ENCODE measurements at regions not wholly inside any gene's neighbourhood (a gene's known extent, or its start where the extent isn't known, plus 50 kb on each side); places are given as distances from the start of the nearest gene placed in this dataset.

- no peak for DNase-seq (ENCODE audit: low read depth)
- no peak for TF ChIP-seq POLR2A (IDR thresholded peaks at IDR 0.05; ENCODE audit: extremely low read depth, insufficient read length)
- TF ChIP-seq, protein P1, sequence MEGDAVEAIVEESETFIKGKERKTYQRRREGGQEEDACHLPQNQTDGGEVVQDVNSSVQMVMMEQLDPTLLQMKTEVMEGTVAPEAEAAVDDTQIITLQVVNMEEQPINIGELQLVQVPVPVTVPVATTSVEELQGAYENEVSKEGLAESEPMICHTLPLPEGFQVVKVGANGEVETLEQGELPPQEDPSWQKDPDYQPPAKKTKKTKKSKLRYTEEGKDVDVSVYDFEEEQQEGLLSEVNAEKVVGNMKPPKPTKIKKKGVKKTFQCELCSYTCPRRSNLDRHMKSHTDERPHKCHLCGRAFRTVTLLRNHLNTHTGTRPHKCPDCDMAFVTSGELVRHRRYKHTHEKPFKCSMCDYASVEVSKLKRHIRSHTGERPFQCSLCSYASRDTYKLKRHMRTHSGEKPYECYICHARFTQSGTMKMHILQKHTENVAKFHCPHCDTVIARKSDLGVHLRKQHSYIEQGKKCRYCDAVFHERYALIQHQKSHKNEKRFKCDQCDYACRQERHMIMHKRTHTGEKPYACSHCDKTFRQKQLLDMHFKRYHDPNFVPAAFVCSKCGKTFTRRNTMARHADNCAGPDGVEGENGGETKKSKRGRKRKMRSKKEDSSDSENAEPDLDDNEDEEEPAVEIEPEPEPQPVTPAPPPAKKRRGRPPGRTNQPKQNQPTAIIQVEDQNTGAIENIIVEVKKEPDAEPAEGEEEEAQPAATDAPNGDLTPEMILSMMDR (IDR thresholded peaks at IDR 0.05; ENCODE audit: low read depth, low read length) = no peak
- TF ChIP-seq MAX (IDR thresholded peaks at IDR 0.05; ENCODE audit: low read depth, low read length) = no peak
- no peak for TF ChIP-seq MYC (IDR thresholded peaks at IDR 0.05; ENCODE audit: low read depth, low read length)
Observed at GRCh38 chr15:45910671-45911070, 275.8 kb downstream of the SQOR start.

DNA sequence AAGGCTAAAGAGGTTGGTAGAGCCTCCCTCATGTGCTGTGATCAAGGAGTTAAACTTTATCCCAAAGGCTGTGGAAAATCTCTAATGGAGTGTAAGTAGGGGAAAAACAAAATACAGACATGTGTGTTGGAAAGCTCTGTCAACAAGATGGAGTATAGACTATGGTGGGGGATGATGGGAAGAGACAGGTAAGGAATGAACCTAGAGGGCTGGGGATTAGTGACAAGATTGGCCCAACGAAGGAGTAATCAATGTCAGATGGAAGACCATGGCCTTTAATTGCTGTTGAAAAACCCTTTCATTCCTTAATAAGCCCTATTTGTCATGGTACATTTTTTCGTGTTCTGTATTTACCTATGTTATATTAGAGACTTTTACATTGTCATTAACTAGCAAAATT, 278.6 kb downstream of the SQOR start:
- no peak for DNase-seq (ENCODE audit: low read depth)
- no peak overlapping the region for H3K4me3 ChIP-seq (ENCODE audit: low read depth, low read length)
- TF ChIP-seq POLR2A (IDR thresholded peaks at IDR 0.05; ENCODE audit: extremely low read depth, insufficient read length) (no peak), MAX (IDR thresholded peaks at IDR 0.05; ENCODE audit: low read depth, low read length) (no peak), MYC (IDR thresholded peaks at IDR 0.05; ENCODE audit: low read depth, low read length) (no peak)
- TF ChIP-seq, protein P1 (IDR thresholded peaks at IDR 0.05; ENCODE audit: low read depth, low read length) = no peak

More at GRCh38 chr15:45910671-45911070, 275.8 kb downstream of the SQOR start:
- H3K4me3 ChIP-seq (ENCODE audit: low read depth, low read length) = no peak overlapping the region

DNA sequence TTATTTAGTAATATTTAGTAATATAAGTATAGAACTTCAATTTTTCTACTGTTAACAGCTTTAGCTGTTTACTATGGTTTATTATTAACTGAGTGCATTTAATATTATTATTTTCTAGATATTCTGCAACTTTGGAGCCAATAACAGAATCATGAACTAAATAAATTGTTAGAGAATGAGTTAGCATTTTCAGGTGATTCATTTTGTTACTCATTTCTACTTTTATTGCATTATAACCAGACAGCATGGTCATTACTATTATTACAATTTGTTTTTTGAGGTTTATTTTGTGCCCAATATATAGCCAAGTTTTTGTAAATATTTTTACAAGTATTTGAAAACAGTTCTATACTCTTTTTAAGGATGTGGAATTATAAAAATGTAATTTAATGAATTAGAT, 279.6 kb downstream of the SQOR start:
- no peak for DNase-seq (ENCODE audit: low read depth)
- no peak overlapping the region for H3K4me3 ChIP-seq (ENCODE audit: low read depth, low read length)
- TF ChIP-seq POLR2A (IDR thresholded peaks at IDR 0.05; ENCODE audit: extremely low read depth, insufficient read length) (no peak), MYC (IDR thresholded peaks at IDR 0.05; ENCODE audit: low read depth, low read length) (no peak), MAX (IDR thresholded peaks at IDR 0.05; ENCODE audit: low read depth, low read length) (no peak)
- TF ChIP-seq, protein P1 (IDR thresholded peaks at IDR 0.05; ENCODE audit: low read depth, low read length) = no peak

- no peak overlapping the region for H3K4me3 ChIP-seq (ENCODE audit: low read depth, low read length)
- no peak for DNase-seq (ENCODE audit: low read depth)
- no peak for TF ChIP-seq MYC (IDR thresholded peaks at IDR 0.05; ENCODE audit: low read depth, low read length)
- TF ChIP-seq MAX (IDR thresholded peaks at IDR 0.05; ENCODE audit: low read depth, low read length) = no peak
- TF ChIP-seq, protein P1 (IDR thresholded peaks at IDR 0.05; ENCODE audit: low read depth, low read length) = no peak
- no peak for TF ChIP-seq POLR2A (IDR thresholded peaks at IDR 0.05; ENCODE audit: extremely low read depth, insufficient read length)
Observed at GRCh38 chr15:45918839-45919238, 284.0 kb downstream of the SQOR start.

GRCh38 chr15:45919806-45920205, 285.0 kb downstream of the SQOR start:
- TF ChIP-seq, protein P1 (IDR thresholded peaks at IDR 0.05; ENCODE audit: low read depth, low read length) = no peak
- TF ChIP-seq MAX (IDR thresholded peaks at IDR 0.05; ENCODE audit: low read depth, low read length) = no peak
- DNase-seq (ENCODE audit: low read depth) = no peak
- no peak overlapping the region for H3K4me3 ChIP-seq (ENCODE audit: low read depth, low read length)

DNA sequence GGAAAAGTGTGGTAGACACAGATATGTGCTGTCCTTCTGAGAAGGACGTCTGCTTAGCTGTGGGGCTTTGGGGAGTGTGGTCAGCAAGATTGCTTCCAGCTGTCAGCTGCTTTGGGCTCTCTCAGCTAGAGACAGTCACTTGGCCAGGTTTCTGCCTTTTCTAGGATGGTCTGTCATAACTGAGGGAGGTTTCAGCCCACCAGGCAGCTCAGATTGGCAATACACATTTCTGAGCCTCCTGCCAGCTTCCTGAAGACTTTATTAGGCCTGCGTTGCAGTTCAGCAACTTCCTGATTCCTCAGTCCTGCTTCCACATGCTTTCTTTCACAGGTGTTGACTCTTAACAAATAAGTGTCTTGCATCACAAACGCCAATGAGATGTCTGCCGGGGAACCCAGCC, 286.5 kb downstream of the SQOR start:
- no peak overlapping the region for H3K4me3 ChIP-seq (ENCODE audit: low read depth, low read length)
- no peak for TF ChIP-seq MYC (IDR thresholded peaks at IDR 0.05; ENCODE audit: low read depth, low read length)
- TF ChIP-seq, protein P1 (IDR thresholded peaks at IDR 0.05; ENCODE audit: low read depth, low read length) = no peak
- TF ChIP-seq MAX (IDR thresholded peaks at IDR 0.05; ENCODE audit: low read depth, low read length) = no peak
- TF ChIP-seq POLR2A (IDR thresholded peaks at IDR 0.05; ENCODE audit: extremely low read depth, insufficient read length) = no peak
- peak; percentile 2 for DNase-seq (ENCODE audit: low read depth)
